ENCODE measurements at regions not wholly inside any gene's neighbourhood (a gene's known extent, or its start where the extent isn't known, plus 50 kb on each side); places are given as distances from the start of the nearest gene placed in this dataset.

GRCh38 chr17:52732841-52733240 is 574.3 kb upstream of the CA10 start:
- H3K9ac ChIP-seq (replicated peaks; ENCODE audit: extremely low read depth, insufficient read depth, low read length): no peak overlapping the region
- DNase-seq (ENCODE audit: low read depth, low spot score) (no peak), FAIRE-seq (no peak)
- CTCF ChIA-PET: no interaction called here
- no peaks in the 10 kb centered on the region for H3K27me3 ChIP-seq (ENCODE audit: control insufficient read depth in 2 of 2, insufficient read depth in 2 of 2, low read length in 2 of 2)
- H3K4me1 ChIP-seq (ENCODE audit: control insufficient read depth, extremely low read depth, insufficient read depth, low read length): no peaks in the 10 kb centered on the region
- H3K27ac ChIP-seq (ENCODE audit: insufficient read depth, low read depth, low read length): no peak overlapping the region
- no peaks in the 10 kb centered on the region for H3K9me3 ChIP-seq (replicated peaks; ENCODE audit: control insufficient read depth, insufficient read depth, low read length)
- no peaks in the 10 kb centered on the region for H3K36me3 ChIP-seq (ENCODE audit: control insufficient read depth in 2 of 2, extremely low read depth in 1 of 2, insufficient read depth in 2 of 2, low read length in 2 of 2)
- no peak overlapping the region for H3K4me2 ChIP-seq (ENCODE audit: insufficient read depth, low read length)
- TF ChIP-seq CTCF (IDR thresholded peaks at IDR 0.05; ENCODE audit: extremely low read depth in 1 of 2, insufficient read depth in 1 of 2, low read depth in 1 of 2, low read length in 2 of 2) (no peak), MAX (IDR thresholded peaks at IDR 0.05; ENCODE audit: insufficient read depth, insufficient read length) (no peak), POLR2AphosphoS5 (IDR thresholded peaks at IDR 0.05; ENCODE audit: insufficient read depth, low read depth, low read length) (no peak), EZH2 (IDR thresholded peaks at IDR 0.05; ENCODE audit: borderline replicate concordance, low read depth, low read length, severe bottlenecking) (no peak), GATA2 (IDR thresholded peaks at IDR 0.05; ENCODE audit: insufficient read depth, insufficient read length, low read depth, low read length) (no peak), MYC (IDR thresholded peaks at IDR 0.05; ENCODE audit: low read depth, low read length) (no peak), FOS (IDR thresholded peaks at IDR 0.05; ENCODE audit: borderline replicate concordance, insufficient read depth, low read length) (no peak), POLR2A (IDR thresholded peaks at IDR 0.05; ENCODE audit: low read depth, low read length) (no peak), JUN (IDR thresholded peaks at IDR 0.05; ENCODE audit: borderline replicate concordance, insufficient read depth, insufficient read length, low read depth) (no peak)
- H3K4me3 ChIP-seq (replicated peaks in 1 of 3; ENCODE audit: insufficient read depth in 1 of 3, low read depth in 1 of 3, low read length in 3 of 3): no peak overlapping the region
- BruUV-seq (replicated peaks): no TSS peak
- no peak overlapping the region for H2AFZ ChIP-seq (ENCODE audit: low read depth, low read length)
- POLR2A ChIA-PET: no interaction called here
- no peaks in the 10 kb centered on the region for H4K20me1 ChIP-seq (replicated peaks; ENCODE audit: control insufficient read depth, extremely low read depth, insufficient read depth, low read length)
- dilution Hi-C loops (cut with MboI; ENCODE audit: extremely low pct_ligation_motif_present, low sequenced_read_pairs) (no loop called here), intact Hi-C loops (cut with micrococcal nuclease) (no loop called here)
- no peaks in the 10 kb centered on the region for H3K79me2 ChIP-seq (ENCODE audit: control insufficient read depth, insufficient read depth, low read length)
- no peaks in the 10 kb centered on the region for H3K9me1 ChIP-seq (replicated peaks; ENCODE audit: control insufficient read depth, extremely low read depth, insufficient read depth, low read length)
